Trophoblast cell (in vitro differentiated cells and primary cell): ENCODE measurements at regions not wholly inside any gene's neighbourhood (a gene's known extent, or its start where the extent isn't known, plus 50 kb on each side); places are given as distances from the start of the nearest gene placed in this dataset.

Experiments
- DNase-seq, 2 donors: peaks; one replicate each; pipeline ENCODE4 v3.0.0-alpha.2; 2016
- H2AFZ ChIP-seq: 2 replicates; pipeline ENCODE4 v1.6.1; 2013; ENCODE audit warnings: low read length, moderate library complexity, mild to moderate bottlenecking; ENCODE audit not compliant: insufficient read depth, poor library complexity
- H2AK5ac ChIP-seq: 2 replicates; pipeline ENCODE4 v1.6.1; 2013; ENCODE audit warnings: mild to moderate bottlenecking, low read length
- H2BK120ac ChIP-seq: 2 replicates; pipeline ENCODE4 v1.6.1; 2013; ENCODE audit warnings: low read length, mild to moderate bottlenecking, moderate library complexity; ENCODE audit not compliant: insufficient read depth, poor library complexity
- H2BK12ac ChIP-seq: 2 replicates; pipeline ENCODE4 v1.6.1; 2013; ENCODE audit warnings: mild to moderate bottlenecking, low read length, moderate library complexity
- H2BK5ac ChIP-seq: 2 replicates; pipeline ENCODE4 v1.6.1; 2013; ENCODE audit warnings: low read length, low read depth, moderate library complexity, mild to moderate bottlenecking; ENCODE audit not compliant: poor library complexity
- H3K14ac ChIP-seq: 2 replicates; pipeline ENCODE4 v1.6.1; 2013; ENCODE audit warnings: mild to moderate bottlenecking, low read length
- H3K18ac ChIP-seq: 2 replicates; pipeline ENCODE4 v1.6.1; 2013; ENCODE audit warnings: mild to moderate bottlenecking, low read length
- H3K23ac ChIP-seq: 2 replicates; pipeline ENCODE4 v1.6.1; 2013; ENCODE audit warnings: low read length
- H3K27ac ChIP-seq: 2 replicates; pipeline ENCODE4 v1.5.1; 2013; ENCODE audit warnings: low read depth, mild to moderate bottlenecking, inconsistent platforms, low read length, moderate library complexity
- H3K27me3 ChIP-seq: 2 replicates; pipeline ENCODE4 v1.6.1; 2013; ENCODE audit warnings: inconsistent platforms, mild to moderate bottlenecking, low read length, moderate library complexity; ENCODE audit not compliant: insufficient read depth
- H3K36me3 ChIP-seq, 2 experiments: 1 replicate in 1 of 2; 2 replicates in 1 of 2; pipeline ENCODE4 v1.6.1; 2013; ENCODE audit warnings: low read length in 2 of 2, mild to moderate bottlenecking in 2 of 2, moderate library complexity in 1 of 2; ENCODE audit not compliant: insufficient read depth in 2 of 2, control insufficient read depth in 1 of 2
- H3K4ac ChIP-seq: 2 replicates; pipeline ENCODE4 v1.6.1; 2013; ENCODE audit warnings: low read depth, mild to moderate bottlenecking, low read length, moderate library complexity
- H3K4me1 ChIP-seq, 2 experiments: 1 replicate in 1 of 2; 2 replicates in 1 of 2; pipeline ENCODE4 v1.6.1; 2013; ENCODE audit warnings: low read length in 2 of 2, mild to moderate bottlenecking in 2 of 2, moderate library complexity in 1 of 2; ENCODE audit not compliant: insufficient read depth in 2 of 2, control insufficient read depth in 1 of 2
- H3K4me2 ChIP-seq: 2 replicates; pipeline ENCODE4 v1.6.1; 2013; ENCODE audit warnings: inconsistent platforms, mild to moderate bottlenecking, low read length, moderate library complexity
- H3K4me3 ChIP-seq: 2 replicates; pipeline ENCODE4 v1.5.1; 2013; ENCODE audit warnings: mild to moderate bottlenecking, low read depth, low read length, inconsistent platforms
- H3K79me1 ChIP-seq: one replicate; pipeline ENCODE4 v1.6.1; 2013; ENCODE audit warnings: low read length
- H3K79me2 ChIP-seq: 2 replicates; pipeline ENCODE4 v1.6.1; 2013; ENCODE audit warnings: low read length, mild to moderate bottlenecking; ENCODE audit not compliant: control insufficient read depth, insufficient read depth, poor library complexity
- H3K9ac ChIP-seq: 2 replicates; pipeline ENCODE4 v1.6.1; 2013; ENCODE audit warnings: mild to moderate bottlenecking, low read length
- H3K9me3 ChIP-seq: 2 replicates; pipeline ENCODE4 v1.6.1; 2013; ENCODE audit warnings: low read depth, mild to moderate bottlenecking, control low read depth, inconsistent platforms, low read length; ENCODE audit not compliant: insufficient read depth
- H4K12ac ChIP-seq: 2 replicates; pipeline ENCODE4 v1.6.1; 2013; ENCODE audit warnings: low read depth, mild to moderate bottlenecking, low read length, moderate library complexity
- H4K8ac ChIP-seq: 2 replicates; pipeline ENCODE4 v1.6.1; 2013; ENCODE audit warnings: low read depth, mild to moderate bottlenecking, low read length, moderate library complexity
- H4K91ac ChIP-seq: one replicate; pipeline ENCODE4 v1.6.1; 2013; ENCODE audit warnings: low read depth, mild to moderate bottlenecking, low read length, moderate library complexity
- WGBS: extraction: QIAGEN DNeasy Blood & Tissue Kit; methylation state at CpG from one replicate; pipeline ENCODE4 v1.1.7; 2013; ENCODE audit warnings: missing lambda C conversion rate; ENCODE audit not compliant: insufficient read length, insufficient coverage; ENCODE audit errors: extremely low coverage; 5-methylcytosine and 5-hydroxymethylcytosine counted together

DNA sequence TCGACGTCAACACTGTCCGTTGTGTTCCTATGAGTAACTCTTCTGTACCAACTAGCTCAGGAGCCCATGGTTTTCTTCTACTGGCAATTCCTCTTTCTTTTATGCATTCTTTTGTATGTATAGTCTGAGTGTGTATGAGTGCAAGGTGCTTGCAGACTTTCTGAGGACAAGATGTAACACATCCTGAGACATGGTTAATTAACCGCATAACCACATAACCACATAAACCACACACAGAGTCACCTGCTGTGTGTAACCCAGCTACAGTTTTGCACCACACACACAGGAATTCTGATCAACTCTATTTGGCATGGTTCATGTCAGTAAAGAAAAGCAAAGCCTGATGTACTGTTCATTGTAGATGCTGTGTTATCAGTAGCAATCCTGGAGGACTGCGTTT lies 98.6 kb downstream of the DACT2 start:
- Histone ChIP-seq H4K12ac (no peak overlapping the region), H3K27ac (no peak overlapping the region), H3K79me1 (no peaks in the 10 kb centered on the region), H3K18ac (no peak overlapping the region), H2BK5ac (no peak overlapping the region), H3K36me3 (no peaks in the 10 kb centered on the region), H3K79me2 (no peaks in the 10 kb centered on the region), H2BK120ac (no peak overlapping the region), H3K4ac (no peak overlapping the region), H3K4me1 (no peaks in the 10 kb centered on the region), H3K9ac (no peak overlapping the region), H4K91ac (no peak overlapping the region), H2AK5ac (no peak overlapping the region), H4K8ac (no peak overlapping the region), H3K9me3 (peaks cover 2% of the 10 kb centered on the region), H3K14ac (no peak overlapping the region), H3K4me3 (no peak overlapping the region), H3K27me3 (no peaks in the 10 kb centered on the region), H3K23ac (no peak overlapping the region), H3K4me2 (no peak overlapping the region), H2AFZ (no peak overlapping the region), H2BK12ac (no peak overlapping the region)
- DNase-seq, result no peak
- no CpG with 5 or more reads among the region's 5 CpGs for WGBS

DNA sequence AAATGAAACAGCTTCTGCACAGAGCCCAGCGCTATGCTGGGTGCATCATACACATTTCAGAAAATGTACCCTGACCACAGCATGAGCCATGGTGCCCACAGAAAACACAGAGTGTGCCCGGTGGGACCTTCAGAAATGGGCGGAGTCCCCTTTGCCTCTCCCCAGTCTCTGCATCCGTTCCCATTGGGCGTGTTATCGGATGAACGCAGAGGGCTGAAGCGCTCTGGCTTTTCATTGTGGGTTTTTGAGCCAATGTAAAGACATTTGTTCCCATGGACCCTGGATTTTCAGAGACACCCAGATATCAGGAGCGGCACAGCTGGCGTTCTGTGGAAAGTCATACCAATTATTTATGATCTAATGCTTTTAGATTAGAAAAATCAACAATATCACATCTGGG lies 99.8 kb downstream of the DACT2 start:
- no peak overlapping the region for H3K23ac ChIP-seq
- no peak overlapping the region for H3K4ac ChIP-seq
- no peak overlapping the region for H4K91ac ChIP-seq
- no peak overlapping the region for H3K4me2 ChIP-seq
- no peaks in the 10 kb centered on the region for H3K4me1 ChIP-seq
- no peak overlapping the region for H4K12ac ChIP-seq
- no peak overlapping the region for H3K18ac ChIP-seq
- no peak overlapping the region for H2AFZ ChIP-seq
- no peak overlapping the region for H2BK12ac ChIP-seq
- DNase-seq, result no peak
- no peak overlapping the region for H3K9ac ChIP-seq
- H2BK120ac ChIP-seq, result no peak overlapping the region
- H2BK5ac ChIP-seq, result no peak overlapping the region
- H3K27me3 ChIP-seq, result no peaks in the 10 kb centered on the region
- no peak overlapping the region for H3K4me3 ChIP-seq
- no peak overlapping the region for H3K14ac ChIP-seq
- peaks cover under 1% of the 10 kb centered on the region for H3K9me3 ChIP-seq
- no peak overlapping the region for H2AK5ac ChIP-seq
- H3K36me3 ChIP-seq, result no peaks in the 10 kb centered on the region
- H4K8ac ChIP-seq, result no peak overlapping the region
- WGBS, result no CpG with 5 or more reads among the region's 10 CpGs
- no peak overlapping the region for H3K27ac ChIP-seq
- H3K79me1 ChIP-seq, result no peaks in the 10 kb centered on the region
- no peaks in the 10 kb centered on the region for H3K79me2 ChIP-seq

DNA sequence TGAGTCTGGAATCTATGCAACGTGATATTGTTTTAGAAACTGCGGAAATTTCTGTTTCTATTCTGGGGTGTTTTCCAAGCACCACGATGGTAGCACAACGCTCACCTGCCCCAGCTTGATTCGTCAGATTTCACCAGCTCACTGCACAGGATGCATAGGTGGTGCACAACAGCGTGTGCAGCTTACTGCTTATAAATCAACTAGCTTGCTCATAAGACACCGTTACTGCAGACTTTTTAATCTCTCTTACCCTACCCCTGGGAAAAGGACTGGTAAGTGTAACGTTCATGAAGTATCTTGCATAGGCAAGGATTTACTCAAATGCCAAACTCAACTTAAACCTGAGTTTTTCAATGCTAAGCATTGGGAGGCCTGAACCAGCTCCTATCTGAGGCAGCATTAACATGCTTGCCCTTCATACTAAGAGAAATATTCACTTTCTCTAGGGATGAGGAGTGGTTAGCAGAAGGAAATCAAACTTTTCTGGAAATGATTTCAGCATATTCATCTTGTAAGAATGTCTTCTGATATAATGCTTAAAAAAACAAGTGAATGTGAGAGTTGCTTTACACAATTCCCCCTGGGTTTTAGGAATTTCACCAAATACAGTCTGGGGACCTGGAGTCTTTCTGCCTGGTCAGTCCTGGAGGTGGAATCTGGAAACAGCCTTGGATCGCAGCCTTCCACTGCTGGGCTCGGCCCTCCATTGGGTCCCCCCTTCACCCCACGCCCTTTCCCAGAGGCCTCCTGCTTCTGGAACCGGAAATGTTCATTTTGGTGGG lies 100.6 kb downstream of the DACT2 start:
- Histone ChIP-seq H3K23ac (no peak overlapping the region), H3K79me1 (no peaks in the 10 kb centered on the region), H3K18ac (no peak overlapping the region), H4K12ac (no peak overlapping the region), H3K4me1 (no peaks in the 10 kb centered on the region), H3K4me3 (no peak overlapping the region), H2BK5ac (no peak overlapping the region), H4K8ac (no peak overlapping the region), H2BK12ac (no peak overlapping the region), H3K4me2 (no peak overlapping the region), H2BK120ac (no peak overlapping the region), H3K27ac (no peak overlapping the region), H3K4ac (no peak overlapping the region), H2AFZ (no peak overlapping the region), H3K79me2 (no peaks in the 10 kb centered on the region), H3K27me3 (no peaks in the 10 kb centered on the region), H3K9ac (no peak overlapping the region), H3K14ac (no peak overlapping the region), H3K9me3 (no peaks in the 10 kb centered on the region), H3K36me3 (no peaks in the 10 kb centered on the region), H4K91ac (no peak overlapping the region), H2AK5ac (no peak overlapping the region)
- DNase-seq, result no peak
- no CpG with 5 or more reads among the region's 12 CpGs for WGBS

DNA sequence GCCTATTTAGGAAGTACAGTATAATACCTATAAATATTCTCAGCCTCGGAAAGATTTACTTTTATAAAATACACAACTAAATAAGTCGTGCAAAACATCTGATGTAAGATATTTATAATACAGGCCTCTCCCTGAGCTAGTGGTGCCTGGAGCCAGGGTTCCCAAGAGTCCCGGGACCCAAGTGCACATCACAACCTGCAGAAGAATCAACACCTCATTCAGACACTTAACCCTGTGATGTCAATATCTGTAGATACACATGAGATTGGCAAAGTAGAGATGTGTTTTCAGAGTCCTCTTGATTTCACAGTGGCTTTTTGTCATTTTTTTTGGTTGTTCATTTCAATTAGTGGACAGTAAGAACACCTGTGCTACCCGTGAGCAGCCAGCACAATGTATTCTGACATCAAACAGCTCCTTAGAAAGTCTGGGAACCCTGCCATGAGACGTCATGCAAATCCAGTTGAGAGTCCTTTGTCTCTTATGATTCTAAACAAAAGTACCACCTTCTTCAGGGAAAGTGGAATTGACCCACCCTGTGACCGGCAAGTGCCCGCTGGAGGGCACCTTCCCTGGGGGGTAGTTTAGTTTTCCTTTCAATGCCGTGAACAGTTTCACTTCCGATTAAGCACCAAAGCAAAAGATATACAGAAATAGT lies 101.6 kb downstream of the DACT2 start:
- Histone ChIP-seq H2BK120ac (no peak overlapping the region), H3K4me1 (no peaks in the 10 kb centered on the region), H2AFZ (no peak overlapping the region), H3K9ac (no peak overlapping the region), H3K36me3 (no peaks in the 10 kb centered on the region), H3K27me3 (no peaks in the 10 kb centered on the region), H2BK12ac (no peak overlapping the region), H3K4me2 (no peak overlapping the region), H3K23ac (no peak overlapping the region), H3K4me3 (no peak overlapping the region), H3K79me1 (no peaks in the 10 kb centered on the region), H4K8ac (no peak overlapping the region), H3K4ac (no peak overlapping the region), H3K9me3 (no peaks in the 10 kb centered on the region), H3K14ac (no peak overlapping the region), H4K12ac (no peak overlapping the region), H3K79me2 (no peaks in the 10 kb centered on the region), H3K27ac (no peak overlapping the region), H2BK5ac (no peak overlapping the region), H4K91ac (no peak overlapping the region), H2AK5ac (no peak overlapping the region), H3K18ac (no peak overlapping the region)
- no CpG with 5 or more reads among the region's 9 CpGs for WGBS
- DNase-seq, result no peak
